ENCODE measurements at regions not wholly inside any gene's neighbourhood (a gene's known extent, or its start where the extent isn't known, plus 50 kb on each side); places are given as distances from the start of the nearest gene placed in this dataset.

DNA sequence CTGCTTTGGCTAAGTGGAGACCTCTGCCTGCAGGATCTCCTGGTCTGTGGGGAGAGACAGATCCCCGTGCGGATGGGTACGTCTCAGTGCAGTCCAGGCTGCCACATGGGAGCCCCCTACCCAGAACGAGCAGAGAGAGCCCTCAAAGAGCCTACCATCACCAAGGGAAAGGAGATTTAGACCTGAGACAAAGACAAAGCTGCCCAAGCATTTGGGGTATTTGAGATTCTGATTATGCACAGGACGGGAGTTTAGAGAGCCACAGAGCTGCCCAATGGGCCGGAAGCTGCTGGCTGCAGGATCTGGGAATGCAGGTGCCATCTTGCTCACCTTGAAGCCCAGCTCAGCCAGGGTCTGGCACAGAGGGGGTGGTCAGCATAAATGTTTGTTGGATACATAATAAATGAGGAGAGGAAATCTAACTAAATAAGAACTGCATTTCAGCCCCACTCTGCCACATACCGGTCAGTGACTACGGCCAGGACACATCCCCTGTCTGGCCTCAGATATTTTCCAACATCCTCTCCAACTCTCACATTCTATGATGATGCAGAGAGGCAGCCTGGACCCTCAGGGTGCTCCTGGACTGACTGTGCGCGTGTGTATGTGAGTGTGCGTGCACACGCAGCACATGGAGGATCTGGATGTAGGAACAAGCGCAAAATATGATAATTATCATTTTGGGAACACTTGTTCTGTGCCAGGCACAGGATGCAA lies 157.8 kb downstream of the FGF18 start:
- DNase-seq = no peak
- no peak overlapping the region for H3K4me3 ChIP-seq
- H3K79me2 ChIP-seq (ENCODE audit: insufficient read depth) = no peaks in the 10 kb centered on the region
- H2AFZ ChIP-seq = no peak overlapping the region
- no peak overlapping the region for H3K9ac ChIP-seq
- H4K20me1 ChIP-seq (ENCODE audit: insufficient read depth) = no peaks in the 10 kb centered on the region
- H3K36me3 ChIP-seq (ENCODE audit: low read depth) = no peaks in the 10 kb centered on the region
- no peak for TF ChIP-seq EZH2 (IDR thresholded peaks at IDR 0.05; ENCODE audit: insufficient read depth, poor library complexity, severe bottlenecking)
- TF ChIP-seq EZH2phosphoT487 (IDR thresholded peaks at IDR 0.05; ENCODE audit: insufficient read depth, low read depth) = no peak
- H3K9me2 ChIP-seq (ENCODE audit: insufficient read depth) = no peaks in the 10 kb centered on the region
- H3K4me1 ChIP-seq (ENCODE audit: insufficient read depth) = peaks cover 12% of the 10 kb centered on the region; the same call in 1 of the 2 replicates
- 78 to 83% methylated on average over 13 of the region's 13 CpGs for WGBS, 2 experiments (ENCODE audit: low coverage in 1 of 2, low lambda C conversion rate in 2 of 2, missing lambda C conversion rate in 2 of 2)
- no peaks in the 10 kb centered on the region for H3F3A ChIP-seq (ENCODE audit: insufficient read depth)
- H3K27ac ChIP-seq = no peak overlapping the region
- H3K9me3 ChIP-seq (ENCODE audit: low read depth) = no peaks in the 10 kb centered on the region
- in situ Hi-C loops (cut with MboI) = no loop called here
- no peak overlapping the region for H3K4me2 ChIP-seq (ENCODE audit: unreplicated experiment)
- peaks cover 23% of the 10 kb centered on the region for H3K27me3 ChIP-seq (replicated peaks; ENCODE audit: insufficient read depth)

DNA sequence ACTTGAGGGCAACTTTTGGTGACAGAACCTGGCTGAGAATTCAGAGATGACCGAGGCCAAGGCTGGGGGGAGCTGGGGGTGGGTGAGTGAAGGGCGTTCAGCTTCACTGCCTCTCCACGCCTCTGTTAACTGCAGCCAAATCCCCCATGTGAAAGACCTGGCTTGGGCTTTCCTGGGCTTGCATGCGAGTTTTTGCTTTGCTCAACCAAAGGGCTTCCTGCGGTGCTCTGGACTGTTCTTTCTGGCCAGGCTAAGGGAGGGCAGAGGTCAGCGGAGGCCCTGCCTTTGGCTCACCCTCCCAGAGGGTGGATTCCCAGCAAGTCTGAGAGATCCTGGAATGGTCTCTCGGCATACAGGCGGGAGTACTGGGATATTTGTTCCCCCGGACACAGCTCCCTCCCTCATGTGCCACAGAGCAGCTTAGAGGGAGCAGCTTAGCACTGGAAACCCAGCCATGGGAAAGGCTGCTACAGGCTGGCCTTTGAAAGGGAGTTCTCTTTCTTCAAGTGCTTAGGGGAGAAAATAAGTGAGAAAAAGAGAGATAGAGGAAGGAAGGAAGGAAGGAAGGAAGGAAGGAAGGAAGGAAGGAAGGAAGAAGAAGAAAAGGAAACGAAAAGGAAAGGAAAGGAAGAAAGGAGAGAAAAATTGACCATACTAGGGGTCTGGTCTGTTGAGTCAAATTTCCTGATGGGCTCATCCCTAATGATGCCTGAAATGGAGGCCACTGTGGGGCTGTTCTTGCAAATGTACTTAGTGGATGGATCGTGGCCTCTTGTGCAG lies 158.8 kb downstream of the FGF18 start:
- Histone ChIP-seq H3K27ac (no peak overlapping the region), H3K4me2 (ENCODE audit: unreplicated experiment) (no peak overlapping the region), H3K9me2 (ENCODE audit: insufficient read depth) (no peaks in the 10 kb centered on the region), H3F3A (ENCODE audit: insufficient read depth) (no peaks in the 10 kb centered on the region), H3K9ac (no peak overlapping the region), H3K4me3 (no peak overlapping the region), H3K36me3 (ENCODE audit: low read depth) (no peaks in the 10 kb centered on the region), H3K27me3 (replicated peaks; ENCODE audit: insufficient read depth) (peaks cover 30% of the 10 kb centered on the region), H3K4me1 (ENCODE audit: insufficient read depth) (peaks cover 12% of the 10 kb centered on the region; the same call in 1 of the 2 replicates), H4K20me1 (ENCODE audit: insufficient read depth) (no peaks in the 10 kb centered on the region), H3K79me2 (ENCODE audit: insufficient read depth) (no peaks in the 10 kb centered on the region), H2AFZ (no peak overlapping the region), H3K9me3 (ENCODE audit: low read depth) (no peaks in the 10 kb centered on the region)
- DNase-seq = no peak
- 38 to 42% methylated on average over 11 of the region's 11 CpGs for WGBS, 2 experiments (ENCODE audit: low coverage in 1 of 2, low lambda C conversion rate in 2 of 2, missing lambda C conversion rate in 2 of 2)
- no peak for TF ChIP-seq EZH2 (IDR thresholded peaks at IDR 0.05; ENCODE audit: insufficient read depth, poor library complexity, severe bottlenecking)
- no peak for TF ChIP-seq EZH2phosphoT487 (IDR thresholded peaks at IDR 0.05; ENCODE audit: insufficient read depth, low read depth)
- in situ Hi-C loops (cut with MboI) = no loop called here

DNA sequence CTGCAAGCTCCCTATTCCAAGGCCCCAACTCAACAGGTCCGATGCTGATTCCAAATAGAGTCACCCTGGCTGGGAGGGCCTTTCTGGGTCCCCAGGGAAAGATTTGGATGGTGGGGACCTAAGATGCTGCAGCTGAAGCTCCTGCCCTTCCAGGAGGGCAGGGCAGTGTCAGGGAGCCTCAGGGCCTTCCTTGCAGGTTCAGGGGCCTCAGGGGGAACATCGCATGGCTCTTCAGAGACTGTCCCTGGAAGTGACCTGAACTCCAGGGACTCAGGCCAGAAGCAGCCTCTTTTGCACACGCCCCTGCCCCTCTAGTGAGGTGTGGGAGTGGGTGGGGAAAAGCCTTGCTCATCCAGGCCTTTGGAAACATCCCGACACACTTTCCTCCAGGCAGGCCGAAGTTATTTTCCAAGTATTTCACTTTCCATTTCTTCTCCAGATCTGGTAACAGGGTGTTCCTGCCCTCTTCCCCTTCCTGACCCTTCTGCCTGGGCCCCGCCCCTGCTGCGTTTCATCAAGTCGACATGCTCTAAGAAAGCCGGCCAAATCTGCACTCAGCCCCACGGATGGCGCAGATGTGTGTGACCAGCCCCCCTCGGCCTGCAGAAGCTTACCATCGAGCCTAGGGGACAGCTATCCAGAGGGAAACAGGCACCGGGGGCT lies 159.5 kb downstream of the FGF18 start:
- no peaks in the 10 kb centered on the region for H3F3A ChIP-seq (ENCODE audit: insufficient read depth)
- 27% methylated on average over 14 of the region's 14 CpGs for WGBS, 2 experiments (ENCODE audit: low coverage in 1 of 2, low lambda C conversion rate in 2 of 2, missing lambda C conversion rate in 2 of 2)
- H3K27ac ChIP-seq = no peak overlapping the region
- no peak for TF ChIP-seq EZH2 (IDR thresholded peaks at IDR 0.05; ENCODE audit: insufficient read depth, poor library complexity, severe bottlenecking)
- no peak for TF ChIP-seq EZH2phosphoT487 (IDR thresholded peaks at IDR 0.05; ENCODE audit: insufficient read depth, low read depth)
- H4K20me1 ChIP-seq (ENCODE audit: insufficient read depth) = no peaks in the 10 kb centered on the region
- H3K4me2 ChIP-seq (ENCODE audit: unreplicated experiment) = no peak overlapping the region
- in situ Hi-C loops (cut with MboI) = no loop called here
- H3K79me2 ChIP-seq (ENCODE audit: insufficient read depth) = no peaks in the 10 kb centered on the region
- H3K36me3 ChIP-seq (ENCODE audit: low read depth) = no peaks in the 10 kb centered on the region
- no peak overlapping the region for H3K4me3 ChIP-seq
- DNase-seq = no peak
- H2AFZ ChIP-seq = no peak overlapping the region
- no peaks in the 10 kb centered on the region for H3K9me2 ChIP-seq (ENCODE audit: insufficient read depth)
- H3K9me3 ChIP-seq (ENCODE audit: low read depth) = no peaks in the 10 kb centered on the region
- peaks cover 35% of the 10 kb centered on the region for H3K27me3 ChIP-seq (replicated peaks; ENCODE audit: insufficient read depth)
- peaks cover 12% of the 10 kb centered on the region; the same call in 1 of the 2 replicates for H3K4me1 ChIP-seq (ENCODE audit: insufficient read depth)
- H3K9ac ChIP-seq = no peak overlapping the region

- Histone ChIP-seq H3K27me3 (replicated peaks; ENCODE audit: insufficient read depth) (peaks cover 40% of the 10 kb centered on the region), H3K9me2 (ENCODE audit: insufficient read depth) (no peaks in the 10 kb centered on the region), H4K20me1 (ENCODE audit: insufficient read depth) (no peaks in the 10 kb centered on the region), H3K4me3 (no peak overlapping the region), H3F3A (ENCODE audit: insufficient read depth) (no peaks in the 10 kb centered on the region), H3K36me3 (ENCODE audit: low read depth) (no peaks in the 10 kb centered on the region), H3K9me3 (ENCODE audit: low read depth) (no peaks in the 10 kb centered on the region), H3K4me1 (ENCODE audit: insufficient read depth) (peaks cover 12% of the 10 kb centered on the region; the same call in 1 of the 2 replicates), H3K4me2 (ENCODE audit: unreplicated experiment) (peak overlapping the region; percentile 19), H3K27ac (no peak overlapping the region), H3K79me2 (ENCODE audit: insufficient read depth) (no peaks in the 10 kb centered on the region), H2AFZ (no peak overlapping the region), H3K9ac (no peak overlapping the region)
- 2 to 5% methylated on average over 8 of the region's 8 CpGs for WGBS, 2 experiments (ENCODE audit: low coverage in 1 of 2, low lambda C conversion rate in 2 of 2, missing lambda C conversion rate in 2 of 2)
- TF ChIP-seq EZH2phosphoT487 (IDR thresholded peaks at IDR 0.05; ENCODE audit: insufficient read depth, low read depth) (no peak), EZH2 (IDR thresholded peaks at IDR 0.05; ENCODE audit: insufficient read depth, poor library complexity, severe bottlenecking) (no peak)
- peak; percentile 52 for DNase-seq
- in situ Hi-C loops (cut with MboI) = no loop called here
Measured at GRCh38 chr5:171579976-171580411, 160.5 kb downstream of the FGF18 start.

Measured in GM23248 (cell line).